HL-60/S4 treated with phorbol 12-myristate 13-acetate at 8.2 ng/mL for 4 days and 3 days (cell line): ENCODE measurements at regions not wholly inside any gene's neighbourhood (a gene's known extent, or its start where the extent isn't known, plus 50 kb on each side); places are given as distances from the start of the nearest gene placed in this dataset.
"Not testable (repeated sequence)": the region's sequence is repeated elsewhere in the genome, so short reads cannot be mapped to it uniquely, and the experiment has no call there.

Experiments used
- in situ Hi-C: fragments of 300-500 bp; cut with MboI; formaldehyde crosslinking; loops from 2 replicates; pipeline ENCODE4 v1.15.0; 2022; ENCODE audit warnings: low sequenced_read_pairs

GRCh38 chr1:87398641-87399040 lies 70.0 kb downstream of the LMO4 start:
- in situ Hi-C loops, result no loop called here

GRCh38 chr1:87399264-87399663 lies 70.6 kb downstream of the LMO4 start:
- in situ Hi-C loops, result no loop called here

GRCh38 chr1:87399701-87400100 lies 71.0 kb downstream of the LMO4 start:
- in situ Hi-C loops, result no loop called here

- in situ Hi-C loops, result no loop called here
Measured at GRCh38 chr1:87400813-87401212, 72.1 kb downstream of the LMO4 start.

GRCh38 chr1:87402241-87403002 lies 73.7 kb downstream of the LMO4 start:
- in situ Hi-C loops, result no loop called here

GRCh38 chr1:87403061-87403820 lies 74.6 kb downstream of the LMO4 start:
- in situ Hi-C loops, result no loop called here

- in situ Hi-C loops, result no loop called here
Measured at GRCh38 chr1:87404296-87404695, 75.6 kb downstream of the LMO4 start.

- in situ Hi-C loops, result no loop called here
Measured at GRCh38 chr1:87408665-87409248, 80.1 kb downstream of the LMO4 start.

GRCh38 chr1:87410776-87411480 lies 82.2 kb downstream of the LMO4 start:
- in situ Hi-C loops, result no loop called here

- in situ Hi-C loops, result not testable (repeated sequence)
Measured at GRCh38 chr1:87413846-87414245, 85.2 kb downstream of the LMO4 start.

- in situ Hi-C loops, result no loop called here
Measured at GRCh38 chr1:87418048-87418447, 89.4 kb downstream of the LMO4 start.

GRCh38 chr1:87421809-87422208 lies 93.1 kb downstream of the LMO4 start:
- in situ Hi-C loops, result no loop called here

- in situ Hi-C loops, result no loop called here
Measured at GRCh38 chr1:87424541-87424940, 95.9 kb downstream of the LMO4 start.

- in situ Hi-C loops, result no loop called here
Measured at GRCh38 chr1:87426463-87427249, 98.0 kb downstream of the LMO4 start.

- in situ Hi-C loops, result no loop called here
Measured at GRCh38 chr1:87428367-87428766, 99.7 kb downstream of the LMO4 start.

- in situ Hi-C loops, result no loop called here
Measured at GRCh38 chr1:87428883-87429282, 100.2 kb downstream of the LMO4 start.

GRCh38 chr1:87432685-87433084 lies 104.0 kb downstream of the LMO4 start:
- in situ Hi-C loops, result no loop called here

GRCh38 chr1:87433101-87433500 lies 104.4 kb downstream of the LMO4 start:
- in situ Hi-C loops, result not testable (repeated sequence)

GRCh38 chr1:87435484-87435883 lies 106.8 kb downstream of the LMO4 start:
- in situ Hi-C loops, result no loop called here

- in situ Hi-C loops, result not testable (repeated sequence)
Measured at GRCh38 chr1:87436115-87436514, 107.4 kb downstream of the LMO4 start.

- in situ Hi-C loops, result no loop called here
Measured at GRCh38 chr1:87436534-87436933, 107.9 kb downstream of the LMO4 start.
